Stimulated activated naive B cell treated with anti-CD40 and anti-IgM and Interleukin-4, amounts not matched to agents 10 μg/mL and 1 μg/mL and 100 μg/mL, for 72 hours (primary cell): ENCODE measurements at regions not wholly inside any gene's neighbourhood (a gene's known extent, or its start where the extent isn't known, plus 50 kb on each side); places are given as distances from the start of the nearest gene placed in this dataset.

Experiments
- ATAC-seq, 2 donors: fragments of 150-1000 bp; cut with Tn5 transposase; replicated peaks; 2 replicates each; pipeline ENCODE4 v1.10.0; 2021; ENCODE audit warnings: moderate library complexity in 1 of 2
- DNase-seq: peaks from one replicate; pipeline ENCODE4 v3.0.0; 2021
- H3K27ac Mint-ChIP-seq: one replicate; pipeline ENCODE4 v1.8.0; 2022; ENCODE audit warnings: mild to moderate bottlenecking, mixed read lengths
- H3K27me3 Mint-ChIP-seq, 2 donors: one replicate each; pipeline ENCODE4 v1.8.0; 2022; ENCODE audit warnings: mixed read lengths in 2 of 2
- H3K36me3 Mint-ChIP-seq, 2 donors: one replicate each; pipeline ENCODE4 v1.8.0; 2022; ENCODE audit warnings: mixed read lengths in 2 of 2, mild to moderate bottlenecking in 1 of 2
- H3K4me1 Mint-ChIP-seq, 2 donors: one replicate each; pipeline ENCODE4 v1.8.0; 2022; ENCODE audit warnings: mixed read lengths in 2 of 2, mild to moderate bottlenecking in 1 of 2
- H3K4me3 Mint-ChIP-seq, 2 donors: one replicate each; pipeline ENCODE4 v1.8.0; 2022; ENCODE audit warnings: mild to moderate bottlenecking in 2 of 2, mixed read lengths in 2 of 2, moderate library complexity in 1 of 2
- H3K9me3 Mint-ChIP-seq, 2 donors: one replicate each; pipeline ENCODE4 v1.8.0; 2022; ENCODE audit warnings: mixed read lengths in 2 of 2, mild to moderate bottlenecking in 1 of 2

DNA sequence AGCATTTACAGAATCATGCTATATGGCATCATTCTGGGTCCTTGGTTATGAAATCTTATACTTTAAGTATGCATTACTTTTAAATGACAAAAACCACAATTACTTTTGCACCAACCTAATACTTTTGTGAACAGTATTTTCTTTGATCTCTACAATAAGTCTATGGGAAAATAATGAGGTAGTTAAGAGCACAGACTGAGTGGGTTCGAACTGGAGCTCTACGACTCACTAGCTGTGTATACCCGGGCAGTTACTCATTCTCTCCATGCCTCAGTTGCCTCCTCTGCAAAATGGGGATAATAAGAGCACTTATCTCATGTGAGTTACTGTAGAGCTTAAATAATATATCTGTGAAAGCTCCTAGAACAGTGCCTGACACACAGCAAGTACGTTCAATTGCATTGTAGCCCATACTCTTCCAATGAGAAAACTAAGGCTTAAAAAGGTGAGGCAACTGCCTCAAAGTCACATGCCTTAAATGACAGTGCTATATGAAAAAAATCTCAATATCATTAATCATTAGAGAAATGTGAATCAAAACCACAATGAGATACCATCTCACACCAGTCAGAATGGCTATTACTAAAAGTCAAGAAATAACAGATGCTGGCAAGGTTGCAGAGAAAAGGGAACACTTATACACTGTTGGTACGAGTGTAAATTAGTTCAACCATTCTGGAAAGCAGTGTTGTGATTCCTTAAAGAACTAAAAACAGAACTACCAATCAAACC, 151.5 kb downstream of the CHIC2 start:
- Mint-ChIP-seq H3K9me3 (no peaks in the 10 kb centered on the region), H3K4me1 (peaks cover 1 to 8% of the 10 kb centered on the region in 2 donors), H3K36me3 (no peaks in the 10 kb centered on the region), H3K27ac (no peak overlapping the region), H3K27me3 (peaks cover 27 to 29% of the 10 kb centered on the region in 2 donors), H3K4me3 (no peak overlapping the region)
- ATAC-seq (no peak), DNase-seq (no peak)

- DNase-seq (no peak), ATAC-seq (peak; percentile 68 to 74)
- peaks cover 4 to 16% of the 10 kb centered on the region in 2 donors for H3K4me1 Mint-ChIP-seq
- H3K36me3 Mint-ChIP-seq = no peaks in the 10 kb centered on the region
- H3K27ac Mint-ChIP-seq = no peak overlapping the region
- H3K27me3 Mint-ChIP-seq = peaks cover 46 to 52% of the 10 kb centered on the region in 2 donors
- peak overlapping the region in 1 of 2 donors; percentile 13 for H3K4me3 Mint-ChIP-seq
- no peaks in the 10 kb centered on the region for H3K9me3 Mint-ChIP-seq
Observed at GRCh38 chr4:53908661-53909078, 155.7 kb downstream of the CHIC2 start.

GRCh38 chr4:53907772-53908171, 156.6 kb downstream of the CHIC2 start:
- DNase-seq = no peak
- Mint-ChIP-seq H3K9me3 (no peaks in the 10 kb centered on the region), H3K27ac (no peak overlapping the region), H3K4me1 (peaks cover 4 to 16% of the 10 kb centered on the region in 2 donors), H3K36me3 (no peaks in the 10 kb centered on the region), H3K4me3 (no peak overlapping the region), H3K27me3 (peaks cover 52 to 60% of the 10 kb centered on the region in 2 donors)
- ATAC-seq = no peak

GRCh38 chr4:53906606-53907190, 157.7 kb downstream of the CHIC2 start:
- ATAC-seq (no peak), DNase-seq (no peak)
- H3K4me1 Mint-ChIP-seq = peaks cover 4 to 16% of the 10 kb centered on the region in 2 donors
- H3K36me3 Mint-ChIP-seq = no peaks in the 10 kb centered on the region
- H3K4me3 Mint-ChIP-seq = peak overlapping the region in 1 of 2 donors; percentile 55
- no peak overlapping the region for H3K27ac Mint-ChIP-seq
- H3K9me3 Mint-ChIP-seq = no peaks in the 10 kb centered on the region
- peaks cover 52 to 60% of the 10 kb centered on the region in 2 donors for H3K27me3 Mint-ChIP-seq

- H3K36me3 Mint-ChIP-seq = no peaks in the 10 kb centered on the region
- H3K4me1 Mint-ChIP-seq = peaks cover 4 to 16% of the 10 kb centered on the region in 2 donors
- no peaks in the 10 kb centered on the region for H3K9me3 Mint-ChIP-seq
- peaks cover 54 to 62% of the 10 kb centered on the region in 2 donors for H3K27me3 Mint-ChIP-seq
- H3K4me3 Mint-ChIP-seq = peak overlapping the region; percentile 42 to 55
- ATAC-seq = peak; percentile 27 to 47
- DNase-seq = no peak
- no peak overlapping the region for H3K27ac Mint-ChIP-seq
Observed at GRCh38 chr4:53905941-53906377, 158.4 kb downstream of the CHIC2 start.

- peaks cover 4 to 16% of the 10 kb centered on the region in 2 donors for H3K4me1 Mint-ChIP-seq
- no peak for ATAC-seq
- no peak overlapping the region for H3K27ac Mint-ChIP-seq
- H3K4me3 Mint-ChIP-seq = no peak overlapping the region
- no peaks in the 10 kb centered on the region for H3K36me3 Mint-ChIP-seq
- DNase-seq = no peak
- peaks cover 55 to 61% of the 10 kb centered on the region in 2 donors for H3K27me3 Mint-ChIP-seq
- no peaks in the 10 kb centered on the region for H3K9me3 Mint-ChIP-seq
Observed at GRCh38 chr4:53905276-53905940, 159.0 kb downstream of the CHIC2 start.

- no peak for DNase-seq
- no peaks in the 10 kb centered on the region for H3K9me3 Mint-ChIP-seq
- peaks cover 2 to 8% of the 10 kb centered on the region in 2 donors for H3K4me1 Mint-ChIP-seq
- no peak overlapping the region for H3K27ac Mint-ChIP-seq
- H3K4me3 Mint-ChIP-seq = no peak overlapping the region
- no peaks in the 10 kb centered on the region for H3K36me3 Mint-ChIP-seq
- ATAC-seq = no peak
- H3K27me3 Mint-ChIP-seq = peaks cover 38 to 51% of the 10 kb centered on the region in 2 donors
Observed at GRCh38 chr4:53902786-53903185, 161.6 kb downstream of the CHIC2 start.

DNA sequence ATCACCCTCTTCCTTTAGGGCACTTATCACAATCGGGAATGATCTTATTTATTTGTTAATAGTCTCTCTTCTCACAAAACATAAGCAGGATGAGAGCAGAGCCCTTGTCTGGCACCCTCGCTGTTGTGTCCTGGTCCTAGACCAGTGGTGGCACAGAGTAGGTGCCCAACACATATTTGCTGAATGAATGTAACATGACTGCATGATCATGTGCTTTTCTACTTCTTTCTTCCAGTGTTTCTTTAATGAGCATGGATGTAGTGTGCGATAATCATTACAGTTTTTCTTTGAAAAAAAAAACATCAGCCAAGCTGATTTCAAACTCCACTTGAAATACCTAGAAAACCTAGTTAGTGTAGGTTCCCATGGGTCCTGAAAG, 164.1 kb downstream of the CHIC2 start:
- ATAC-seq (no peak), DNase-seq (no peak)
- Mint-ChIP-seq H3K9me3 (peaks cover 0 to 2% of the 10 kb centered on the region in 2 donors), H3K27ac (no peak overlapping the region), H3K27me3 (peaks cover 33 to 38% of the 10 kb centered on the region in 2 donors), H3K36me3 (no peaks in the 10 kb centered on the region), H3K4me3 (no peak overlapping the region), H3K4me1 (no peaks in the 10 kb centered on the region)

GRCh38 chr4:53899586-53900270, 164.7 kb downstream of the CHIC2 start:
- H3K27ac Mint-ChIP-seq = no peak overlapping the region
- no peak for ATAC-seq
- DNase-seq = no peak

DNA sequence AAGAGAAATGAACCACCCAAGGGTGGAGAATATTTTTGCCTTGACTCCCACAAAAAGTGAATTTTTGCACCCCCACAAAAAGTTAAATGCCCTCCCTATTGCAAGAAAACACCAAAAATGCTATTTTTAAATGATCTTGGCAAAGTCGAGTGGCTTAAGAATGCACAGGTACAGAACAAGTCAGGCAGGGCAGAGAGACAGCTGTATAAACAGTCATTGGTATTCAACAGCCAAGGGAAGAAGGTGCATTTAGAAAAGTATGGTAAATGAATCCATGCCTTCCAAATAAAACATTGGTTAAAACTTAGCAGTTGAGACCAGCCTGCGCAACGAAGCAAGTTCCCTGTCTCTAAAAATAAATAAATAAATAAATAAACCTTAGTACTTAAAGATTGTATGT, 169.3 kb downstream of the CHIC2 start:
- Mint-ChIP-seq H3K27ac (no peak overlapping the region), H3K36me3 (no peaks in the 10 kb centered on the region), H3K4me1 (no peaks in the 10 kb centered on the region), H3K27me3 (peaks cover 12 to 15% of the 10 kb centered on the region in 2 donors), H3K4me3 (no peak overlapping the region), H3K9me3 (peaks cover 0 to 2% of the 10 kb centered on the region in 2 donors)
- ATAC-seq (no peak), DNase-seq (no peak)

More at GRCh38 chr4:53899586-53900270, 164.7 kb downstream of the CHIC2 start:
- Mint-ChIP-seq H3K9me3 (peaks cover 0 to 2% of the 10 kb centered on the region in 2 donors), H3K27me3 (peaks cover 33 to 38% of the 10 kb centered on the region in 2 donors), H3K4me3 (no peak overlapping the region), H3K4me1 (no peaks in the 10 kb centered on the region), H3K36me3 (no peaks in the 10 kb centered on the region)

- H3K9me3 Mint-ChIP-seq = no peaks in the 10 kb centered on the region
- DNase-seq (no peak), ATAC-seq (no peak)
- H3K36me3 Mint-ChIP-seq = no peaks in the 10 kb centered on the region
- H3K4me3 Mint-ChIP-seq = no peak overlapping the region
- H3K27ac Mint-ChIP-seq = no peak overlapping the region
- H3K4me1 Mint-ChIP-seq = no peaks in the 10 kb centered on the region
- peaks cover 14 to 18% of the 10 kb centered on the region in 2 donors for H3K27me3 Mint-ChIP-seq
Observed at GRCh38 chr4:53890461-53890860, 173.9 kb downstream of the CHIC2 start.

DNA sequence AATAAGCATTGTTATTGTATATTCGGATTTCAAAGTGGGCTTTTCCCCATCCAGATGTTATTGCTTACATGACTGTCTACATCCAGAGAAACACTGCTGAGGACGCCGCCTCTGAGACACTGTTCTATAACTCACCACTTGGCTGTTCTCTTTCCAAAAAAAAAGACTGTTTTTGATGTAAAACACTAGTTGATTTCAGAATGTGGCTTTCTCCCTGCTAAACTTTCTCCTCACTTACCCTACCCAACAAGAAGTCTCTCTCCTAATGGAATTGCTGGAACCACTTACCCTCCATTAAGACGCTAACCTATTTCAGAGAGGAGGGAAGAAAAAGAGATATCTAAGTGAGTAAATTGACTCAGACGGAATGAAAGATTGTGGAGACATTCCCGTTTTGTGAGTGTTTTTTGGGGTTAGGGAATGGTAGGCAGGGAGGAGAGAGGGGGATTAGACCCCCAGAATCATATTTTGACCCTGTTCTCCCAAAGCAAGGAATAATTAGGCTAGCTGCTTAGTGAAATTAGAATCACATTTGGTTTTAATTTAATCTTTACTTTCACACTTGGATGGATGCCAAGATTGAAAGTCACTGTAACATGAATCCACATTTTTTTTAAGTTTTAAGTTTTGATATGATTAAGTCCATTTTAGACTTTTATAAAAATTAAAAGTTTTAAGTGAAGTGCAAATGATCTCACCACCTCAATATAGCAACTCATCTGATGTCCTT, 174.9 kb downstream of the CHIC2 start:
- H3K9me3 Mint-ChIP-seq = no peaks in the 10 kb centered on the region
- no peak overlapping the region for H3K27ac Mint-ChIP-seq
- no peaks in the 10 kb centered on the region for H3K36me3 Mint-ChIP-seq
- no peaks in the 10 kb centered on the region for H3K4me1 Mint-ChIP-seq
- DNase-seq (no peak), ATAC-seq (no peak)
- H3K27me3 Mint-ChIP-seq = peaks cover 16 to 18% of the 10 kb centered on the region in 2 donors
- no peak overlapping the region for H3K4me3 Mint-ChIP-seq

GRCh38 chr4:53886090-53886489, 178.3 kb downstream of the CHIC2 start:
- Mint-ChIP-seq H3K4me3 (no peak overlapping the region), H3K9me3 (peaks cover 5 to 7% of the 10 kb centered on the region in 2 donors), H3K27ac (no peak overlapping the region), H3K27me3 (peaks cover 9 to 18% of the 10 kb centered on the region in 2 donors), H3K36me3 (no peaks in the 10 kb centered on the region), H3K4me1 (no peaks in the 10 kb centered on the region)
- DNase-seq = no peak
- ATAC-seq = no peak

- Mint-ChIP-seq H3K4me3 (no peak overlapping the region), H3K9me3 (peaks cover 5 to 7% of the 10 kb centered on the region in 2 donors), H3K4me1 (no peaks in the 10 kb centered on the region), H3K27ac (no peak overlapping the region), H3K36me3 (no peaks in the 10 kb centered on the region), H3K27me3 (peaks cover 9 to 18% of the 10 kb centered on the region in 2 donors)
- DNase-seq = no peak
- ATAC-seq = no peak
Observed at GRCh38 chr4:53885668-53886067, 178.7 kb downstream of the CHIC2 start.
